Left hindlimb (tissue), 1 donor: ENCODE measurements at regions not wholly inside any gene's neighbourhood (a gene's known extent, or its start where the extent isn't known, plus 50 kb on each side); places are given as distances from the start of the nearest gene placed in this dataset.

Source experiments
- DNase-seq: peaks from one replicate; pipeline ENCODE4 v3.0.0-alpha.2; 2018

GRCh38 chr20:22465622-22466446, 118.5 kb downstream of the FOXA2 start:
- no peak for DNase-seq

GRCh38 chr20:22464312-22465003, 119.9 kb downstream of the FOXA2 start:
- DNase-seq = no peak

GRCh38 chr20:22462975-22463914, 121.1 kb downstream of the FOXA2 start:
- DNase-seq = no peak

- DNase-seq = no peak
These were observed 123.6 kb downstream of the FOXA2 start for GRCh38 chr20:22460803-22461202.

- no peak for DNase-seq
These were observed 124.1 kb downstream of the FOXA2 start for GRCh38 chr20:22460231-22460630.

- no peak for DNase-seq
These were observed 124.6 kb downstream of the FOXA2 start for GRCh38 chr20:22459754-22460153.

GRCh38 chr20:22456109-22456508, 128.3 kb downstream of the FOXA2 start:
- no peak for DNase-seq

GRCh38 chr20:22455259-22455658, 129.1 kb downstream of the FOXA2 start:
- DNase-seq = no peak

- DNase-seq = no peak
These were observed 130.9 kb downstream of the FOXA2 start for GRCh38 chr20:22453244-22454080.

- no peak for DNase-seq
These were observed 131.8 kb downstream of the FOXA2 start for GRCh38 chr20:22452442-22453011.

GRCh38 chr20:22450537-22450936, 133.8 kb downstream of the FOXA2 start:
- DNase-seq = no peak

GRCh38 chr20:22449188-22449973, 135.0 kb downstream of the FOXA2 start:
- no peak for DNase-seq

- no peak for DNase-seq
These were observed 137.0 kb downstream of the FOXA2 start for GRCh38 chr20:22447447-22447778.

- DNase-seq = no peak
These were observed 137.5 kb downstream of the FOXA2 start for GRCh38 chr20:22446613-22447446.

- no peak for DNase-seq
These were observed 142.1 kb downstream of the FOXA2 start for GRCh38 chr20:22442318-22442717.

- no peak for DNase-seq
These were observed 145.4 kb downstream of the FOXA2 start for GRCh38 chr20:22438926-22439325.

- no peak for DNase-seq
These were observed 146.0 kb downstream of the FOXA2 start for GRCh38 chr20:22438346-22438745.

GRCh38 chr20:22437354-22437753, 147.0 kb downstream of the FOXA2 start:
- no peak for DNase-seq

GRCh38 chr20:22431419-22431818, 153.0 kb downstream of the FOXA2 start:
- no peak for DNase-seq

GRCh38 chr20:22430746-22431168, 153.6 kb downstream of the FOXA2 start:
- no peak for DNase-seq
